ENCODE measurements at regions not wholly inside any gene's neighbourhood (a gene's known extent, or its start where the extent isn't known, plus 50 kb on each side); places are given as distances from the start of the nearest gene placed in this dataset.

DNA sequence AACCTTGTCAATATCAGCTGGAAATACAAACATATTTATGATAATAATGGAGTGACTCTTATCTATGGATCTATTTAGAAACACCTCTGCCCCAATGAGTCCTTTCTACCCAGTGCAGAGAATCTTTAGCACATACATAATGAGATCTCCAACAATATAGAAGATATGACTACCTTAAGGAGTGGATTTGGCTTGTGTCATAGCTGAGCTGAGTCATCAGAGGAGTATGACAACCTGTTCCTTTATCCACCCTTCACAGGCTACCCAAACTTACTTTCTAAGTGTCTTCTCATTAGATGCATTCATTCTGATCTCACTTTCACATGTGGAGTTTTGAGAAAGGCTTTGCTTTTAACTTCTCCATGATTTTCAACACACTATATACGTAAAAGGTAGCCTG is 1218.9 kb downstream of the DSC3 start:
- H3K27me3 ChIP-seq (ENCODE audit: low read depth): no peaks in the 10 kb centered on the region
- intact Hi-C loops (cut with DNase I): no loop called here
- ATAC-seq: no peak
- no peak overlapping the region for H3K27ac ChIP-seq
- H3K4me1 ChIP-seq: no peaks in the 10 kb centered on the region
- TF ChIP-seq, protein P1, sequence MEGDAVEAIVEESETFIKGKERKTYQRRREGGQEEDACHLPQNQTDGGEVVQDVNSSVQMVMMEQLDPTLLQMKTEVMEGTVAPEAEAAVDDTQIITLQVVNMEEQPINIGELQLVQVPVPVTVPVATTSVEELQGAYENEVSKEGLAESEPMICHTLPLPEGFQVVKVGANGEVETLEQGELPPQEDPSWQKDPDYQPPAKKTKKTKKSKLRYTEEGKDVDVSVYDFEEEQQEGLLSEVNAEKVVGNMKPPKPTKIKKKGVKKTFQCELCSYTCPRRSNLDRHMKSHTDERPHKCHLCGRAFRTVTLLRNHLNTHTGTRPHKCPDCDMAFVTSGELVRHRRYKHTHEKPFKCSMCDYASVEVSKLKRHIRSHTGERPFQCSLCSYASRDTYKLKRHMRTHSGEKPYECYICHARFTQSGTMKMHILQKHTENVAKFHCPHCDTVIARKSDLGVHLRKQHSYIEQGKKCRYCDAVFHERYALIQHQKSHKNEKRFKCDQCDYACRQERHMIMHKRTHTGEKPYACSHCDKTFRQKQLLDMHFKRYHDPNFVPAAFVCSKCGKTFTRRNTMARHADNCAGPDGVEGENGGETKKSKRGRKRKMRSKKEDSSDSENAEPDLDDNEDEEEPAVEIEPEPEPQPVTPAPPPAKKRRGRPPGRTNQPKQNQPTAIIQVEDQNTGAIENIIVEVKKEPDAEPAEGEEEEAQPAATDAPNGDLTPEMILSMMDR (IDR thresholded peaks at IDR 0.05): no peak
- H3K9me3 ChIP-seq: no peaks in the 10 kb centered on the region
- no peak overlapping the region for H3K4me3 ChIP-seq
- H3K36me3 ChIP-seq: no peaks in the 10 kb centered on the region
- no peak for DNase-seq

DNA sequence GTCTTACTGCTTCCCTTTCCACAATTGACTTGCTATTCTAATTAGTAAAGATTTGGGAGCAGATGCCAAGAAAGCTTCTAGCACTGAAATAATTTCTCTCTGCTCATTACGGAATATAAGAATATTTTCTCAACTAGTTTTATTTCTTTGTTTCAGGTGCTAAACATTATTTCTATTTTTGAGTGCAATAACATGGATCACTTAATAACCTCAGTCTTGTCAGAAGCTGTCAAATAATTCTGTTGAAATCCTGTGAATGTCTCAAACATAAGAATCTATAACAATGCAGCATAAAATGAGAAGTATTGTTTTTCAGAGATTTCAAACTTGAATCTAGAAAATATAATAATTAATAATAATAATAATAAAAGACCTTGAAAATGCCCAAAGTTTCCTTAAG is 1221.0 kb downstream of the DSC3 start:
- intact Hi-C loops (cut with DNase I): no loop called here
- Histone ChIP-seq H3K27ac (no peak overlapping the region), H3K9me3 (no peaks in the 10 kb centered on the region), H3K4me3 (no peak overlapping the region), H3K27me3 (ENCODE audit: low read depth) (no peaks in the 10 kb centered on the region), H3K36me3 (no peaks in the 10 kb centered on the region), H3K4me1 (no peaks in the 10 kb centered on the region)
- TF ChIP-seq, protein P1 (IDR thresholded peaks at IDR 0.05): no peak
- no peak for DNase-seq
- ATAC-seq: no peak

DNA sequence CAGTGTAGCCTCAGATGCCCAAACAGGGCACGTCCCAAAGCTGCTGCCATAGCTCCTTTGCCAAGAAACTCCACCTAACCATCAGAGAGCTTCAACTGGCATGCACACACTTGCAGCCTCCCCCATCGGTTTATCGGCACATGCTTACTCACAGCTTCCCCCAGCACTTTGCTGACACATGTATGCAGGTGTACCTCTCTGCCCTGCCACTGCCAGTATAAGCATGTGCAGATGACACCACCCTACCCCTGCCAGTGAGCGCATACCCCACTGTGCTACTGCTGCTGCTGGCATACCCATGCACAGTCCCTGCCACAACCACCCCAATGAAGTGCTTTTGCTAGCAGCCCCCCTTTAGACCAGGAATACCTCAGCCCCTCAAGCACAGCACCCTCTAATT is 1231.0 kb downstream of the DSC3 start:
- Histone ChIP-seq H3K9me3 (no peaks in the 10 kb centered on the region), H3K27me3 (ENCODE audit: low read depth) (no peaks in the 10 kb centered on the region), H3K27ac (no peak overlapping the region), H3K4me3 (no peak overlapping the region), H3K4me1 (no peaks in the 10 kb centered on the region), H3K36me3 (no peaks in the 10 kb centered on the region)
- TF ChIP-seq, protein P1 (IDR thresholded peaks at IDR 0.05): no peak
- intact Hi-C loops (cut with DNase I): no loop called here
- no peak for DNase-seq
- peak in 1 of 2 donors; percentile 32 for ATAC-seq

DNA sequence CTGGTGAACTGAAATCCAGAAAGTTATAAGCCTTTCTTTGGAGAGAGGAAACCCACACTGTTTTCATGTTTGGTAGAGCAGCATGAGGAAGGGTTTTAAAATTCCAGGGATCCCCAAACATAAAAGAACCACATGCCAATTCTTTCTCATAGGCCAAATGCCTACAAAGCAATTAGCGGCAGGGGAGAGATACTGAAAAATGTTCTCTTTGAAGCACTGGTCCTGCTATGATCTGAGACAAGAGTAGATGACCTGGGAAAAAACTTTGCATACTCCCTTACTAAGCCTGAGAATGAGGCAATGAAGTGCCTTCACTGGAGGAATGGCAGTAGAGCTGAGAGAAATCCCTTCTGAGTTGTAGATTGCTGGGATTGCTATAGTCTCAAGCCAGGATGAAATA is 1261.7 kb downstream of the DSC3 start:
- TF ChIP-seq, protein P1 (IDR thresholded peaks at IDR 0.05): no peak
- Histone ChIP-seq H3K27me3 (ENCODE audit: low read depth) (no peaks in the 10 kb centered on the region), H3K9me3 (peaks cover 8% of the 10 kb centered on the region), H3K4me3 (no peak overlapping the region), H3K4me1 (no peaks in the 10 kb centered on the region), H3K36me3 (no peaks in the 10 kb centered on the region), H3K27ac (no peak overlapping the region)
- ATAC-seq (no peak), DNase-seq (no peak)
- intact Hi-C loops (cut with DNase I): no loop called here

DNA sequence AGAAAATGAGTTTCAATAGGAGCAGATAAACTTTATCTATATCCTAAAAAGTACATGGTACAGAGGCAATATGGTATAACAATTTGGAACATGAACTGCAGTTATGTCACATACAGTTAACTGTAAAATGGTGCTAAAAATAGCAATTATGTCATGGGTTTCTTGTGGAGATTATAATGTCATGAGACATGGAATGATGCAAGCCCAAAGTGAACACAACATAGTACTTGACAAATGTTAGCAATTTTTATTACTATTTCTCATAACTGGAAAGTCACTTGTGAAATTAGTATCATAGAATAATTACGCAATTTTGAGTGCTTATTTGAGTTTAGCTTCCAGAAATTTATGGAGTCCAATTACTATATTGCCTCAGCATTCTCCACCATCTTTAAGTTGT is 1263.4 kb downstream of the DSC3 start:
- intact Hi-C loops (cut with DNase I): no loop called here
- Histone ChIP-seq H3K27ac (no peak overlapping the region), H3K4me3 (no peak overlapping the region), H3K36me3 (no peaks in the 10 kb centered on the region), H3K27me3 (ENCODE audit: low read depth) (no peaks in the 10 kb centered on the region), H3K4me1 (no peaks in the 10 kb centered on the region), H3K9me3 (peaks cover 8% of the 10 kb centered on the region)
- DNase-seq (no peak), ATAC-seq (no peak)
- TF ChIP-seq, protein P1 (IDR thresholded peaks at IDR 0.05): no peak

DNA sequence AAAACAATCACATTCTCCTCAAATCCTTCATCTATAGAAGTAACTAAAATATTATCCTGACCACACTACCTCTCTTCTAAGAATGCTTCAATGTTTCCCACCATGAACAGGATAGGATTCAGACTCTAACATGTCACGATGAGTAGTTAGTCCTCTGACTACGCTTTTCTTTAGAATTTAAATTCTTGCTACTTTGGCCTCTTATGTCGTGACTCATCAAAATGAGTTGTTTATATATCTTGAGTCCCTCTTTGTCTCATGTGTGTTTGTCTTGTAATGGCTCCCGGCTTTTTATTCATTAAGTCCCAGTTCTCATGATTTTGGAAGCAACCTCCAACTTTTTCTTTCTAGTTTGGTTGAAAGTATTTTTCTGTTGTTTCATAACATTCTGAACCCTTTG is 1289.2 kb downstream of the DSC3 start:
- no peaks in the 10 kb centered on the region for H3K36me3 ChIP-seq
- no peaks in the 10 kb centered on the region for H3K9me3 ChIP-seq
- no peak for DNase-seq
- TF ChIP-seq, protein P1 (IDR thresholded peaks at IDR 0.05): no peak
- no peak overlapping the region for H3K27ac ChIP-seq
- H3K27me3 ChIP-seq (ENCODE audit: low read depth): no peaks in the 10 kb centered on the region
- no peak overlapping the region for H3K4me3 ChIP-seq
- ATAC-seq: no peak
- no peaks in the 10 kb centered on the region for H3K4me1 ChIP-seq
- intact Hi-C loops (cut with DNase I): no loop called here

Data from lower lobe of right lung (tissue), 2 donors.